Thyroid gland (tissue), 4 donors: ENCODE measurements at regions not wholly inside any gene's neighbourhood (a gene's known extent, or its start where the extent isn't known, plus 50 kb on each side); places are given as distances from the start of the nearest gene placed in this dataset.

Experiments
- POLR2A ChIP-seq, 2 donors: fragments of 450-650 bp; IDR thresholded peaks; one replicate each; pipeline ENCODE4 v1.6.1; 2017; ENCODE audit warnings: antibody characterized with exemption in 2 of 2, mild to moderate bottlenecking in 2 of 2, moderate library complexity in 1 of 2
- TF ChIP-seq, protein P1 (sequence below), 6 experiments: fragments of 200-600 bp in 3 of 6; fragments of 450-650 bp in 3 of 6; sonication (generic) in 3 of 6; IDR thresholded peaks; one replicate each; pipeline ENCODE4 v1.5.1; 2016 to 2019; ENCODE audit warnings: antibody characterized with exemption in 6 of 6, mild to moderate bottlenecking in 2 of 6, inconsistent platforms in 1 of 6, moderate library complexity in 1 of 6

DNA sequence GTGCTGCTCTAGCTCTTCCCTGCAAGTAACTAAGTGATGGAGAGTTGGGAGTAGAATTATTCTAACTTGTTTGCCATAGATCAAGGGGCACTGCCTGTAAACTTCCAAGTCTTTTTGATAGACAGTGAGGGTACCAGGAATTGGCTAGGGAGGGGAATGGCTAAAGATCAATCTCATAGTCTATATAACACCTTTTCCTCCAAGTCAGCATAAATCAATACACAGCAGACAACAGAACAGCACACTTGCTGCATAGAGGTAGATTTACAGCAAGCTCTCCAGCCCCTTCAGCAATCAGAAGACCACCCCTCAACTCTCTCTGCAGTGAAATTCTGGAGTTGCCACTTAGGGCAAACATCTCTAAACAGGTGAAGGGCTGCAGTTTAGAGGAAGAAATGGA is 643.5 kb upstream of the KLF4 start:
- TF ChIP-seq, protein P1, sequence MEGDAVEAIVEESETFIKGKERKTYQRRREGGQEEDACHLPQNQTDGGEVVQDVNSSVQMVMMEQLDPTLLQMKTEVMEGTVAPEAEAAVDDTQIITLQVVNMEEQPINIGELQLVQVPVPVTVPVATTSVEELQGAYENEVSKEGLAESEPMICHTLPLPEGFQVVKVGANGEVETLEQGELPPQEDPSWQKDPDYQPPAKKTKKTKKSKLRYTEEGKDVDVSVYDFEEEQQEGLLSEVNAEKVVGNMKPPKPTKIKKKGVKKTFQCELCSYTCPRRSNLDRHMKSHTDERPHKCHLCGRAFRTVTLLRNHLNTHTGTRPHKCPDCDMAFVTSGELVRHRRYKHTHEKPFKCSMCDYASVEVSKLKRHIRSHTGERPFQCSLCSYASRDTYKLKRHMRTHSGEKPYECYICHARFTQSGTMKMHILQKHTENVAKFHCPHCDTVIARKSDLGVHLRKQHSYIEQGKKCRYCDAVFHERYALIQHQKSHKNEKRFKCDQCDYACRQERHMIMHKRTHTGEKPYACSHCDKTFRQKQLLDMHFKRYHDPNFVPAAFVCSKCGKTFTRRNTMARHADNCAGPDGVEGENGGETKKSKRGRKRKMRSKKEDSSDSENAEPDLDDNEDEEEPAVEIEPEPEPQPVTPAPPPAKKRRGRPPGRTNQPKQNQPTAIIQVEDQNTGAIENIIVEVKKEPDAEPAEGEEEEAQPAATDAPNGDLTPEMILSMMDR (IDR thresholded peaks at IDR 0.05) = no peak
- no peak for TF ChIP-seq POLR2A (IDR thresholded peaks at IDR 0.05)
